A172 (cell line): ENCODE measurements at regions not wholly inside any gene's neighbourhood (a gene's known extent, or its start where the extent isn't known, plus 50 kb on each side); places are given as distances from the start of the nearest gene placed in this dataset.
"Not testable (repeated sequence)": the region's sequence is repeated elsewhere in the genome, so short reads cannot be mapped to it uniquely, and the experiment has no call there.

Source experiments
- DNase-seq: peaks from one replicate; pipeline ENCODE4 v3.0.0-alpha.2; 2015; ENCODE audit warnings: low spot score

DNA sequence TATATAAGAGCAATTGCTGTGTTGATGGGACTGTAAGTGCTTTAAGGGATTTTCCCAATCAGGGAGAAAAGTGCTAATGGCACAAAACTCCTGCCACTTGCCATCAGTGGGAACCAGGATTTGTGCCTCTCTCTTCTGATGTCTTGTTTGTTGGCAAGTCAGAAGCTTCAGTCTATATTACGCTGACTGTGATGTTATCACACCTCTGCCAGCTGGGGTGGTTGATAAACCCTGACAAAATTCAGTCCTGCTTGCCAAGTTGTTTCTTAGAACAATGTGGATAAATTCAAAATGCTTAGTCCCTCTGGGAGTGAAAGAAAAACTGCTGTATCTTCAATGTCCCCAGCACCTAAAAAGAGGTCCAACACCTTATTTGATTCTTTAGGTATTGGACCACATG is 161.4 kb upstream of the FBXL7 start:
- no peak for DNase-seq

GRCh38 chr5:15334551-15335266 is 165.3 kb upstream of the FBXL7 start:
- no peak for DNase-seq

DNA sequence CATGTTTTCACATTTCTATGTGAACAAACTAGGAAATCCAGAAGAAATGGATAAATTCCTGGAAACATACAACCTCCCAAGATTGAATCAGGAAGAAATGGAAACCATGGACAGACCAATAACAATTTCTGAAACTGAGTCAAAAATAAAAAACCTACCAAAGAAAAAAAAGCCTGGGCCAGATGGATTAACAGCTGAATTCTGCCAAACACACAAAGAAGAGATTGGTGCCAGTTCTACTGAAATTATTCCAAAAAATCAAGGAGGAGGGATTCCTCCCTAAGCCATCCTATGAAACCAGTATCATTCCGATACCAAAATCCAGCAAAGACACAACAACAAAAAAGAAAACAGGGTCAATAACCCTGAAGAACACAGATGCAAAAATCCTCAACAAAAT is 166.9 kb upstream of the FBXL7 start:
- DNase-seq = no peak

- no peak for DNase-seq
These were observed 173.0 kb upstream of the FBXL7 start for GRCh38 chr5:15326932-15327331.

- no peak for DNase-seq
These were observed 173.5 kb upstream of the FBXL7 start for GRCh38 chr5:15326471-15326870.

- DNase-seq = no peak
These were observed 177.6 kb upstream of the FBXL7 start for GRCh38 chr5:15322421-15322820.

DNA sequence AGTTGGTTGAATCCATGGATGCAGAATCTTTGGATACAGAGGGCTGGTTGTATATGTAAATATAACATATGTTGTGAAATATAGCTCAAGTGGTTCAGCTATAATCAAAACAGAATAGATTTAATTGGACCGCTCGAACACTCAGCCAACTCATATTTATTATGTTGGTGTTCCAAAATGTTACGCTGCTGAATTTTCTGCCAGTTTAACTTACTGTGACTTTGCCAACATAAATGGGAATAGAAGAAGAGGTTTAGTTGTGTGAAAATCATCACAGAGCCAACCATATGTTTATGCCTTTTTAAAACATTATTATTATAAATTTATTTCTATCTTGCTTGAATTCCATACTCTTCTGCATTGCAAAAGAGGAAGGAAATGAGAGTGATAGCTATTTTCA is 178.2 kb upstream of the FBXL7 start:
- no peak for DNase-seq

GRCh38 chr5:15320871-15321270 is 179.1 kb upstream of the FBXL7 start:
- DNase-seq = no peak

- DNase-seq = no peak
These were observed 194.8 kb upstream of the FBXL7 start for GRCh38 chr5:15304914-15305834.

DNA sequence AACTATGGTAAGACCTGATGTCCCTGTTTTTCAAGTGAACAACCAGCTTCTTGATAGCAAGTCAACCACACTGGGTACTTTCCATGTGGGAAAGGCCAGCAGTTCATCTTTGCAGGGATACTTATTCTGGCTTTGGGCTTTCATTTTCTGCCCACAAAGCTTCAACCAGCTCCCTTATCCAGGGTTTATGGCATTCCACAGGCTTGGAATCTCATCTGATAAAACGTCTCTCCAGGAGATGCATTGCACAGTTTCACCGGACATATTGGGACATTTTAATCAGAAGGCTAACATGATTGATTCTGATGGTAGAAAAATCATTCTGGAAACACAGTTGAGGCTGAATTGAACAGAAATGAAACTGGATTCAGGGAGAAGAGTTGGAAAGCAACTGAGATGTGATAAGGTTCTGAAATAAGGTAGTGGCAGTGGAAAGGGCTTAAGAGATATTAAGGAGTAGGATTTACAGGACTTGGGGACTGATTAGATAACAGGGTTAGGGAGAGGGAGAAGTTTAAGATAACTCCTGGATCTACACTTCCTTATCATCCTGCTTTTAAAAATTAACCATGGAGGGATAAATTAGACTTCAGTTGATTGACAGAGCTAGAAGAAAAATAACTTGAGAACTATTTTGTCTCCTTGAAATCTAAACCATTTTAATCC is 195.8 kb upstream of the FBXL7 start:
- DNase-seq = no peak

- no peak for DNase-seq
These were observed 199.8 kb upstream of the FBXL7 start for GRCh38 chr5:15300141-15300540.

- DNase-seq = no peak
These were observed 209.0 kb upstream of the FBXL7 start for GRCh38 chr5:15290953-15291352.

- no peak for DNase-seq
These were observed 213.3 kb upstream of the FBXL7 start for GRCh38 chr5:15286650-15287049.

DNA sequence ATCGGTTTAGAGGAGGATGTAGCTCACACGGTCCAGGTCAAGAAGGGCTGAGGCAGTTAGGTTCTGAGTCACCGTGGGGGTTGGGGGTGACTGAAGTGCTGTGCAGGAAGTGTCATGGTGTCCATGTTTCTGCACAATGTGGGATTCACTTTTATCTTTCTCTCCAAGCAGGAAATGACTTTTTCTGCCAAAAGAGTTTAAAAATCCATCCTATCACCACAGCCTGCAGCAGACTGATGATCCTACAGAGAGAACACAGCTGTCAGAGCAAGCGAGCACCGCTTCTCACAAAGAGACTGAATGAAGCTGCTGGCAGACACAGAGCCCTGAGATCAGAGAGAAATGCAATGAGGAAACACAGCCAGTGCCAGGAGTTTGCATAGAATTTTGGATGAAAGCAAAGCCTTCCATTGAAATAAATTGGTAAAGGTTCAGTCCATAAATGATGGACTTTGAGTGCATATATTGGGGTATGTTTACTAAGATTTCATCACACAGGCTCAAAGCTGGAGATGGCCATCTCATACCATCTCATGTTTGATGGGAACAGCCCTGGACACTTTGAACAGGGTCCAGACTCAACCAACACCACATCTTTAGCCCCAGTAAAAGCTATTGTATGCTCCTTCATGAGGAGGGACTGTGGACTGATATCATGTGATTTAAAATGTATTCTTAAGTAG is 213.9 kb upstream of the FBXL7 start:
- peak; percentile 79 for DNase-seq

DNA sequence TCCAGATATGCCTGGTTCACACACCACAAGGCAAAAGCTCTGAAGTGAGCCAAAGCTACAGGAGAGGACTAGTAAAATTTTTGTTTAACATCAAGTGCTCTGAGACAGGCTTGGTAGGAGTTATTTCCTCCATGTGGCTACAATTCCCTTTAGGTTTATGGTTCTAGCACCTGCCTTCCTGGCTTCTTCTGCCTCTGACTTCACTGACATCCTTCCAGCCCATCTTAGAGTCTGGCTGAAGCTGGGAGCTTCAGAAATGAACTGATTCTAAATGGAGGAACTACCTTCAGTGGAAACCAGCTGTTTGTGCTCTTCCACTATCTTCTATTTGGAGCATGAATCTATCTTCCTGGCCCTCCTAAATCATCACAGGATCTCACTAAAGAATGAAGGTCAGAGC is 215.3 kb upstream of the FBXL7 start:
- no peak for DNase-seq

GRCh38 chr5:15283076-15283475 is 216.9 kb upstream of the FBXL7 start:
- no peak for DNase-seq

- no peak for DNase-seq
These were observed 217.4 kb upstream of the FBXL7 start for GRCh38 chr5:15282611-15283010.

- DNase-seq = not testable (repeated sequence)
These were observed 228.4 kb upstream of the FBXL7 start for GRCh38 chr5:15271596-15271995.

DNA sequence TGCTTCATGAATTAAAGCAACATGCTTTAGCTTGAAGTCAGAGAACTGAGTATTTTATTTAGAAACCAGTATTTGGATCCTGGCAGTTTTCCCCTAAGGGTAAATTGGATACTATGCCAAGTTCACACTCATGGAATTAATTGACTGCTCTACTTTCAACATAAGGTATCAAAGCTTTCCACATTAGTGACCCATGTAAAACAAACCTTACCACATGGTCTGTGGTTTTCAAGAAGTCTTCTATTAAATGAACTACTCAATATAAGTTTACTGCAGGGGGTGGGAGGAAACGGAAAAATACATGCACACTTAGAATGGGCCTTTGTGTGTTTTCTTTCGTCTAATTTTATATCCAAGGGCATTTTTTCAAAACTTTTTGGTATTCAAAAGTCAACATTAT is 232.0 kb upstream of the FBXL7 start:
- no peak for DNase-seq

GRCh38 chr5:15266841-15267240 is 233.1 kb upstream of the FBXL7 start:
- DNase-seq = no peak

DNA sequence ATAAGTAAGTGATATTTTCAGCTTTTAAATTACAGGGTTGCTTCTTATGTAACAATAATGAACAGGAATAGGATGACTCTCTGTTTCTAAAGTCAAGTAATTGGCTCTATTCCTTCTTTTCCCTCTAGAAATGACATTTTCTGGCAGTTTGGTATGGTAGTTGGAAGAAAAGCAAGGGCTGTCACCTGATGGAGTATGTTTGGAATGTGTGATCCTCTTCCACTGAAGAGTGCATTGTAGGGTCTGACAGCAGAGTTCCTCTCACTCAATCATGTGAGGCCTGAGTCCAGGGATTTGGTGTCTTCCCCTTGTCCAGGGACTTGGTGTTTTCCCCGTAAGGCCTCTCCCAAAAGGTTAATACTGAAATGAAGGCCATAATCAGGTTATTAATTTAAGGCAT is 233.8 kb upstream of the FBXL7 start:
- no peak for DNase-seq

DNA sequence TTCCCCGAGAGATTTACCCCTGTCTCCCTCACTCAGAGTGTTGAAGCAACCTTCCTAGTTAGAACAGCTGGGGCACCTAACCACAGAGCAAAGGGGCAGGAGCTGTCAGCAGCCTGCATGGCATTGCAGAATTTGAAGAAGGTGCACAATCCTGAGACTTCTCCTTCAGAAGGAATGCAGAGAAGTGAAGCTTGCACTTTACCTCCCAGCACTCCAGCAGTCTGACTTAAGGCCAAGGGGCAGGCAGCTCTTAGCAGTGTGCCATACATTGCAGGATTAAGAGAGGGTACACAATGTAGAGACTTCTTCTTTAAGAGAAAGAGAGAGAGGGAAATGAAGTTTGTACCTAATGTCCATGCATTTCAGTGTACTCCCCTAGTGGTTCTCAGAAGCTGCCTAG is 236.0 kb upstream of the FBXL7 start:
- no peak for DNase-seq
